ENCODE measurements at regions not wholly inside any gene's neighbourhood (a gene's known extent, or its start where the extent isn't known, plus 50 kb on each side); places are given as distances from the start of the nearest gene placed in this dataset.

- no peak for TF ChIP-seq ZNF512B (CRISPR knock-in tag; IDR thresholded peaks at IDR 0.05; ENCODE audit: borderline replicate concordance)
- no peak for TF ChIP-seq ZNF20 (CRISPR knock-in tag; IDR thresholded peaks at IDR 0.05)
- TF ChIP-seq ZNF616 (CRISPR knock-in tag; IDR thresholded peaks at IDR 0.05; ENCODE audit: low read depth): no peak
- no peak for TF ChIP-seq PBX3 (CRISPR knock-in tag; IDR thresholded peaks at IDR 0.05; ENCODE audit: borderline replicate concordance)
- no peak for TF ChIP-seq ZNF646 (CRISPR knock-in tag; IDR thresholded peaks at IDR 0.05)
- TF ChIP-seq ZNF513 (CRISPR knock-in tag; conservative IDR thresholded peaks at IDR 0.05): no peak
- no peak for TF ChIP-seq KAT8 (CRISPR knock-in tag; IDR thresholded peaks at IDR 0.05)
- TF ChIP-seq ZNF235 (CRISPR knock-in tag; IDR thresholded peaks at IDR 0.05; ENCODE audit: borderline replicate concordance): no peak
- TF ChIP-seq FOXO1 (CRISPR knock-in tag; IDR thresholded peaks at IDR 0.05): no peak
- no peak for TF ChIP-seq RBFOX2 (IDR thresholded peaks at IDR 0.05; ENCODE audit: low read depth, low read length)
Observed at GRCh38 chr14:38405851-38406635, 150.2 kb upstream of the CLEC14A start (continued).

All from HepG2 (cell line).